ENCODE measurements at regions not wholly inside any gene's neighbourhood (a gene's known extent, or its start where the extent isn't known, plus 50 kb on each side); places are given as distances from the start of the nearest gene placed in this dataset.

- Histone ChIP-seq H3K4me3 (no peak overlapping the region), H3K9me3 (no peaks in the 10 kb centered on the region), H3K27me3 (replicated peaks in 1 of 7) (no peaks in the 10 kb centered on the region), H3K27ac (no peak overlapping the region), H3K36me3 (no peaks in the 10 kb centered on the region), H3K4me1 (no peaks in the 10 kb centered on the region)
- TF ChIP-seq POLR2AphosphoS5 (IDR thresholded peaks at IDR 0.05), result no peak
- no peak for TF ChIP-seq CTCF (IDR thresholded peaks at IDR 0.05 in 8 of 11, conservative IDR thresholded peaks at IDR 0.05 in 3 of 11)
- TF ChIP-seq POLR2A (IDR thresholded peaks at IDR 0.05), result no peak
- intact Hi-C loops (cut with DNase I; ENCODE audit: low total_unique reads), result no loop called here
- 68 to 85% (median 82%) methylated on average over 2 of the region's 2 CpGs for WGBS, 5 donors
- DNase-seq, result no peak
These were observed 1197.8 kb upstream of the SORCS1 start for GRCh38 chr10:108362296-108362695.

GRCh38 chr10:108360187-108360586 is 1195.7 kb upstream of the SORCS1 start:
- no peak for DNase-seq
- Histone ChIP-seq H3K27ac (no peak overlapping the region), H3K4me3 (no peak overlapping the region), H3K4me1 (no peaks in the 10 kb centered on the region), H3K36me3 (no peaks in the 10 kb centered on the region), H3K9me3 (no peaks in the 10 kb centered on the region), H3K27me3 (replicated peaks in 1 of 7) (no peaks in the 10 kb centered on the region)
- intact Hi-C loops (cut with DNase I; ENCODE audit: low total_unique reads), result no loop called here
- TF ChIP-seq CTCF (IDR thresholded peaks at IDR 0.05 in 8 of 11, conservative IDR thresholded peaks at IDR 0.05 in 3 of 11) (no peak), POLR2A (IDR thresholded peaks at IDR 0.05) (no peak), POLR2AphosphoS5 (IDR thresholded peaks at IDR 0.05) (no peak)
- 66 to 74% (median 73%) methylated on average over 2 of the region's 2 CpGs for WGBS, 5 donors

GRCh38 chr10:108358912-108359311 is 1194.4 kb upstream of the SORCS1 start:
- TF ChIP-seq POLR2A (IDR thresholded peaks at IDR 0.05) (no peak), CTCF (IDR thresholded peaks at IDR 0.05 in 8 of 11, conservative IDR thresholded peaks at IDR 0.05 in 3 of 11) (no peak), POLR2AphosphoS5 (IDR thresholded peaks at IDR 0.05) (no peak)
- intact Hi-C loops (cut with DNase I; ENCODE audit: low total_unique reads), result no loop called here

GRCh38 chr10:108352771-108353170 is 1188.3 kb upstream of the SORCS1 start:
- DNase-seq, result no peak
- H3K27me3 ChIP-seq (replicated peaks in 1 of 7), result no peaks in the 10 kb centered on the region
- H3K4me1 ChIP-seq, result no peaks in the 10 kb centered on the region
- intact Hi-C loops (cut with DNase I; ENCODE audit: low total_unique reads), result no loop called here
- peaks cover 0 to 10% (median 0%) of the 10 kb centered on the region in 8 donors for H3K9me3 ChIP-seq
- H3K36me3 ChIP-seq, result no peaks in the 10 kb centered on the region
- H3K4me3 ChIP-seq, result no peak overlapping the region
- no peak overlapping the region for H3K27ac ChIP-seq
- 35 to 45% (median 44%) methylated on average over 2 of the region's 2 CpGs for WGBS, 5 donors
- TF ChIP-seq POLR2AphosphoS5 (IDR thresholded peaks at IDR 0.05) (no peak), CTCF (IDR thresholded peaks at IDR 0.05 in 8 of 11, conservative IDR thresholded peaks at IDR 0.05 in 3 of 11) (no peak), POLR2A (IDR thresholded peaks at IDR 0.05) (no peak)

More at GRCh38 chr10:108358912-108359311, 1194.4 kb upstream of the SORCS1 start:
- WGBS, 5 donors, result 27 to 63% (median 32%) methylated on average over 3 of the region's 3 CpGs
- H3K4me1 ChIP-seq, result no peaks in the 10 kb centered on the region
- DNase-seq, result no peak
- no peak overlapping the region for H3K27ac ChIP-seq
- no peaks in the 10 kb centered on the region for H3K36me3 ChIP-seq
- no peaks in the 10 kb centered on the region for H3K9me3 ChIP-seq
- no peaks in the 10 kb centered on the region for H3K27me3 ChIP-seq (replicated peaks in 1 of 7)
- H3K4me3 ChIP-seq, result no peak overlapping the region

All from spleen (tissue), 11 donors.